ENCODE measurements at regions not wholly inside any gene's neighbourhood (a gene's known extent, or its start where the extent isn't known, plus 50 kb on each side); places are given as distances from the start of the nearest gene placed in this dataset.

GRCh38 chr14:99321955-99322730 is 50.1 kb upstream of the BCL11B start:
- Histone ChIP-seq H3K4me1 (no peaks in the 10 kb centered on the region), H3K36me3 (no peaks in the 10 kb centered on the region), H3K9me3 (peaks cover 0 to 5% (median 0%) of the 10 kb centered on the region in 4 donors), H3K4me3 (no peak overlapping the region), H3K27ac (no peak overlapping the region), H3K27me3 (peaks cover 0 to 14% (median 0%) of the 10 kb centered on the region in 3 donors)
- DNase-seq = no peak
- WGBS, 2 donors = 70 to 74% methylated on average over 13 of the region's 13 CpGs
- intact Hi-C loops (cut with DNase I) = no loop called here
- no peak for TF ChIP-seq POLR2A (IDR thresholded peaks at IDR 0.05)

Data from sigmoid colon (tissue), 6 donors.